Thyroid gland (tissue), 4 donors: ENCODE measurements at regions not wholly inside any gene's neighbourhood (a gene's known extent, or its start where the extent isn't known, plus 50 kb on each side); places are given as distances from the start of the nearest gene placed in this dataset.

ENCODE experiments used
- DNase-seq, 2 donors: peaks; one replicate each; pipeline ENCODE4 v3.0.0-alpha.2; 2019
- H3K27ac ChIP-seq, 3 donors: fragments of 200-600 bp; sonication (generic); 1 replicate in 2 of 3; 2 replicates in 1 of 3; pipeline ENCODE4 v1.5.1; 2016 to 2019; ENCODE audit warnings: mild to moderate bottlenecking in 1 of 3, moderate library complexity in 1 of 3
- H3K27me3 ChIP-seq: fragments of 200-600 bp; sonication (generic); one replicate; pipeline ENCODE4 v1.5.1; 2019
- H3K36me3 ChIP-seq, 2 donors: fragments of 200-600 bp; sonication (generic); one replicate each; pipeline ENCODE4 v1.5.1; 2016 to 2019
- H3K4me1 ChIP-seq, 2 donors: fragments of 200-600 bp; sonication (generic); one replicate each; pipeline ENCODE4 v1.5.1; 2017 to 2019
- H3K4me3 ChIP-seq, 3 donors: fragments of 200-600 bp; sonication (generic); replicated peaks in 1 of 3; 1 replicate in 2 of 3; 2 replicates in 1 of 3; pipeline ENCODE4 v1.5.1; 2016; ENCODE audit warnings: mild to moderate bottlenecking in 1 of 3
- H3K9me3 ChIP-seq: fragments of 200-600 bp; sonication (generic); one replicate; pipeline ENCODE4 v1.5.1; 2017
- CTCF ChIP-seq, 6 experiments: fragments of 200-600 bp in 3 of 6; fragments of 450-650 bp in 3 of 6; sonication (generic) in 3 of 6; IDR thresholded peaks; one replicate each; pipeline ENCODE4 v1.5.1; 2016 to 2019; ENCODE audit warnings: antibody characterized with exemption in 6 of 6, mild to moderate bottlenecking in 2 of 6, inconsistent platforms in 1 of 6, moderate library complexity in 1 of 6
- POLR2A ChIP-seq, 2 donors: fragments of 450-650 bp; IDR thresholded peaks; one replicate each; pipeline ENCODE4 v1.6.1; 2017; ENCODE audit warnings: antibody characterized with exemption in 2 of 2, mild to moderate bottlenecking in 2 of 2, moderate library complexity in 1 of 2
- WGBS, 2 donors: methylation state at CpG; one replicate each; pipeline ENCODE4 v1.1.5; 2017; 5-methylcytosine and 5-hydroxymethylcytosine counted together
- intact Hi-C: fragments of 100-400 bp; cut with DNase I; formaldehyde crosslinking; loops from one replicate; pipeline ENCODE4 v1.15.1; 2023

- H3K4me3 ChIP-seq, result no peak overlapping the region
- H3K4me1 ChIP-seq, result no peaks in the 10 kb centered on the region
- no peak for DNase-seq
- TF ChIP-seq CTCF (IDR thresholded peaks at IDR 0.05) (no peak), POLR2A (IDR thresholded peaks at IDR 0.05) (no peak)
- no peaks in the 10 kb centered on the region for H3K27me3 ChIP-seq
- no peak overlapping the region for H3K27ac ChIP-seq
- H3K9me3 ChIP-seq, result no peaks in the 10 kb centered on the region
- no peaks in the 10 kb centered on the region for H3K36me3 ChIP-seq
- intact Hi-C loops, result no loop called here
Observed at GRCh38 chr7:119957335-119957734, 315.6 kb upstream of the KCND2 start.

GRCh38 chr7:119959811-119960210 is 313.2 kb upstream of the KCND2 start:
- Histone ChIP-seq H3K4me1 (no peaks in the 10 kb centered on the region), H3K4me3 (no peak overlapping the region), H3K9me3 (no peaks in the 10 kb centered on the region), H3K36me3 (no peaks in the 10 kb centered on the region), H3K27me3 (no peaks in the 10 kb centered on the region), H3K27ac (no peak overlapping the region)
- TF ChIP-seq CTCF (IDR thresholded peaks at IDR 0.05) (no peak), POLR2A (IDR thresholded peaks at IDR 0.05) (no peak)
- WGBS, 2 donors, result 88 to 90% methylated on average over 1 of the region's 1 CpG
- intact Hi-C loops, result no loop called here
- no peak for DNase-seq

GRCh38 chr7:119963654-119964053 is 309.3 kb upstream of the KCND2 start:
- Histone ChIP-seq H3K27me3 (no peaks in the 10 kb centered on the region), H3K36me3 (no peaks in the 10 kb centered on the region), H3K4me3 (no peak overlapping the region), H3K4me1 (no peaks in the 10 kb centered on the region), H3K27ac (no peak overlapping the region), H3K9me3 (no peaks in the 10 kb centered on the region)
- intact Hi-C loops, result no loop called here
- no peak for TF ChIP-seq CTCF (IDR thresholded peaks at IDR 0.05)
- no peak for TF ChIP-seq POLR2A (IDR thresholded peaks at IDR 0.05)
- DNase-seq, result no peak

- H3K4me1 ChIP-seq, result no peaks in the 10 kb centered on the region
- intact Hi-C loops, result no loop called here
- no peaks in the 10 kb centered on the region for H3K9me3 ChIP-seq
- TF ChIP-seq CTCF (IDR thresholded peaks at IDR 0.05) (no peak), POLR2A (IDR thresholded peaks at IDR 0.05) (no peak)
- H3K27ac ChIP-seq, result no peak overlapping the region
- no peaks in the 10 kb centered on the region for H3K36me3 ChIP-seq
- H3K27me3 ChIP-seq, result no peaks in the 10 kb centered on the region
- DNase-seq, result no peak
- H3K4me3 ChIP-seq, result no peak overlapping the region
Observed at GRCh38 chr7:119964065-119964464, 308.9 kb upstream of the KCND2 start.

- Histone ChIP-seq H3K4me3 (no peak overlapping the region), H3K4me1 (no peaks in the 10 kb centered on the region), H3K27ac (no peak overlapping the region), H3K36me3 (no peaks in the 10 kb centered on the region), H3K9me3 (no peaks in the 10 kb centered on the region), H3K27me3 (no peaks in the 10 kb centered on the region)
- DNase-seq, result no peak
- intact Hi-C loops, result no loop called here
- TF ChIP-seq CTCF (IDR thresholded peaks at IDR 0.05) (no peak), POLR2A (IDR thresholded peaks at IDR 0.05) (no peak)
- WGBS, 2 donors, result 44 to 55% methylated on average over 1 of the region's 1 CpG
Observed at GRCh38 chr7:119964788-119965542, 308.0 kb upstream of the KCND2 start.
